ENCODE measurements at regions not wholly inside any gene's neighbourhood (a gene's known extent, or its start where the extent isn't known, plus 50 kb on each side); places are given as distances from the start of the nearest gene placed in this dataset.
"Not testable (repeated sequence)": the region's sequence is repeated elsewhere in the genome, so short reads cannot be mapped to it uniquely, and the experiment has no call there.

GRCh38 chr16:86217001-86217890 is 293.1 kb upstream of the FOXF1 start:
- no peak for DNase-seq

DNA sequence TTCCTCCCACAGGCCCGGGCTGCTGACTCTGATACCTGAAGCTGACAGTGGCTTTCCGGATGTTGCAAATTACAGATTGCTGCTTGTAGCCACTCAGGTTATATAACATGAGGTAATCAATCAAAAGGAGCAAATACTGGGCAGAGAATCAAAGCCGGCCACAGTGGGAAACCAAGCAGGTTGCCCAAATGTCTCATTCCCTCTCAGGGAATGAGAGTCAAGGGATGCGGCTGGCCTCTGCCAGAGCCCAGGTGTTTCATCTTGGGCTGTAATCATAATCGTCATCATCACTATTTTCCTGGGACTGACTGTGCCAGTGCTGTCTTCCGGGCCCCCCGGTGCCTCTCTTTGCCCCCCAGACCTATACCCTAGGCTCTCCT is 292.4 kb upstream of the FOXF1 start:
- no peak for DNase-seq

GRCh38 chr16:86218479-86219170 is 291.7 kb upstream of the FOXF1 start:
- no peak for DNase-seq

DNA sequence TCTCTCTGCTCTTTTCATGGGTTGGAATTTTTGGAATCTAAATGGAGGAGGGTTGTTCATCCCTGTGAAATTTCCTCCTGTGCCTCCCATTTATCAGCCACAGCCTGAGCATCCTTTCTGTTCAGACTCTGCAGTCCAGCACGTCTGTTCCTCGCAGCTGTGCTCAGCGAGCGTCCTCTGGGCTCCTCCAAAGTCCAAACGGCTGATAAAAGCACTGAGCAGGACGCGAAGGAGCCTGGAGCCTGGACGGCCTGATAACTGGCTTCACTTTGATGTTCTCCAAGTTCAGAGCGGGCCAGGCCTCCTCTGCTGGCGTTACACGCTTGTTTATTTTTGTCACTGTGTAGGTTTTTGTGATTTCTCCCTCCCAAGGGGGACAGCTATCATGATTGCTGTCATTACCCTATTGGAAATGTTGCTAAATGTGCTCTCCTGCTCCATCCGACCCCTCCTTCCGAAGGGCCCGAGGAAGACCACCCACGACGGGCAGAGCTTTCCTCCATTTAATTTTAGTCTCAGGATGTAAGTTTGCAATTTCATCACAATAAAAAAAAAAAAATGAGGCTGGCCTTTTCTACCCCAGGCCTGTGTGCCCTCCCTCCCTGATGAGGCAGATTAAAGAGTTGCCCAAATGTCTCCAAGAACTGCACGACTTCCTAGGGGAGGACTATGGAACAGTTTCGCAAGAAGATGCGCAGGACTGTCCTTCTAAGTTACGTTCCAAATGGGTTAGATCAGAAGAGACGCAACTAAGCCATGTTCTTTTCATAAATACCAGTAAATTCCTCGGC is 290.5 kb upstream of the FOXF1 start:
- peak; percentile 35 for DNase-seq

- DNase-seq, result no peak
These were observed 289.8 kb upstream of the FOXF1 start for GRCh38 chr16:86220561-86220960.

DNA sequence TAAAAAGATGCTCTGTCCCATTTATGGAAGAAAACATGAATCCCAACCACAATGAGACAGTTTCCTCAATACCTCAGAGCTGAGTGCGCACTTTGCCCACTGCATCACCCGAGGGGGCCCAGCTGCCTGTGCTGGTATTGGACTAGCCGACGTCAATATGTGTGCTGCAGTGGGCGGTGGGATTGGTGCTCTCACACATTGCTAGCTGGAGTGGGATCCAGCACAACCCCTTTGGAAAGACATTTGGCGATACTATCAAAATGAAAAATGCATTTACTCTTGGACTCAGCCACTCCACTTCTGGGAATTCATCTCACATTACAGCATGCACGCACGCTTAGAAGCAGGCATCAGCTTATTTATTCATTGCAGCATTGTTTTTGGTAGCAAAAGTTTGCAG is 289.2 kb upstream of the FOXF1 start:
- DNase-seq, result peak; percentile 77

DNA sequence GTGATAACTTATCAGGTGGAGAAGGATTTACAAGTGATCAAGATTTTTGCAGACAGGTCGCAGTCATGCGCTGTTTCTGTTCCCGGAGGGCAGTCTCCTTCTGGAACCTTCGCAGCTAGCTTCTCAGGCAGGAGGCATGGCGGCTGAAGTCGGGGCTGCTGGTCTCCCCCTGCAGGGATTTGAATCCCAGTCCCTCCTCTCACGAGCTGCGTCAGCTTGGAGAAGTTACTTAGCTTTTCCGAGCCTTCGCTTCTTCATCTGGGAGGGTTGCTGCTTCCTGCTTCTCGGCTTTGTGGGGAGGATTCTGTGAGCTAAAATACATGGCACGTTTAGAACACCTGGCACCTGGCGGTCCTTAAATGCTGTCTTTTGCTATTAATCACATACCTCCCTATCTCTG is 287.8 kb upstream of the FOXF1 start:
- DNase-seq, result peak; percentile 82

DNA sequence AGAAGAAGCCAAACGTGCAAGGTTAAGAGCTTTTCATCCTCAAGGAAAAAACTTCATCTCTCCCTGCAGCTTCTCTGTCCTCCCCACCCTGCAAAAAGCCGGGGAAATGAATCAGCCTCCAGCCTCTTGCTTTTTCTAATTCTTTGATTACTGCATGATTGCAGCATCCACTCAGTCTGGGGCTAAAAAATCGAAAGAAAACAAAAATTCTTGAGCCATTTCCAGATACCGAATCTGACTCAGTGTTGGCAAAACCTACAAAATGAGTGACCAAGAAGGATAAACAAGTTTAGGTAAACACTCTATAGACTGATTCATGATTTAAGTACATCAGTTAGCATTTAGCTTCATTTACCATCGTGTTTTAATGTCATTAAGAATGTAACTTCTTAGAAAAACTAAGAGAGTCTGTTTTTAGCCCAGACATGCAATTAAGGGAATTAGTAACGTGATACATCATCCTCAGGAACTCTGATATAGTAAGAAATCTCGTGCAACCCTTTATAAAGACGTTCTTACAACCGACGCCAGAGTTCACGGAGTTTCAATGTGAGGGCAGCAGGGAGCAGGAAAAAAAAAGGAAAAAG is 287.3 kb upstream of the FOXF1 start:
- peak; percentile 95 for DNase-seq

GRCh38 chr16:86224126-86224525 is 286.2 kb upstream of the FOXF1 start:
- DNase-seq, result no peak

DNA sequence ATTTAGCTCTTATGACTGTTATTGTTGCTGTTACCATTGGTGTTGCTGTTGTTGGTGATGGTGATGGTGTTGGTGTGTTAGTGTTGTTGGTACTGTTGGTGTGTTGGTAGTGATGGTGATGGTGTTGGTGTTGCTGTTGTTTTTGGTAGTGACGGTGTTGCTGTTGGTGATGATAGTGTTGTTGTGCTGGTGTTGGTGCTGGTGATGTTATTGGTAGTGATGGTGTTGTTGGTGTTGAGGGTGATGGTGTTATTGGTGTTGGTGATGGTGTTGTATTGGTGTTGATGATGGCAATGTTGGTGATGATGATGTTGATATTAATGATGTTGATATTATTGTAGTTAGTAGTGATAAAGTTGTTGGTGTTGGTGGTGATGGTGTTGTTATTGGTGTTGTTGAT is 285.7 kb upstream of the FOXF1 start:
- DNase-seq, result no peak

DNA sequence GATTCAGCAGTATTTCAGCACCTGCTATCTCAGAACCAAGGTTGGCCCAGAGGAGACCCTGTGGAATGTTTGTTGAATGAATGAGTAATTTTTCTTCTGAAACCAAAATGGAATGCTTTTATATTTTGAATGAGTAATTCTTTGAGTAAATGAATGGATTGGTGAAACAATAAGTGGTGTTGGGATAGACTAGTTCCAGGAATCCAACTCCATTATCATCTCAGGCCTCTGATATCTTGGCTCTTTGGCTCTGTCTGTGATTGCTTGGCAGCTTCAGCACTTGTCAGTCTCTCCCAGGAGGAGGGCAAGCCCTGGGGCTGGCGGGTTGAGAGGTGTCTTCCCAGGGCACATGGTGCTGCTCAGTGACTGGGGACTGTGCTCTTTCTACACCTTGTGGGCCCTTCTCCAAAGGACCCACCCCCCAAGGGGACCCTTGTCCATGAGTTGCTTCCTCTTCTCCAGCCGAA is 284.4 kb upstream of the FOXF1 start:
- DNase-seq, result no peak

GRCh38 chr16:86227041-86227440 is 283.3 kb upstream of the FOXF1 start:
- no peak for DNase-seq

- DNase-seq, result peak; percentile 81
These were observed 282.5 kb upstream of the FOXF1 start for GRCh38 chr16:86227801-86228200.

GRCh38 chr16:86228713-86229112 is 281.6 kb upstream of the FOXF1 start:
- DNase-seq, result no peak

GRCh38 chr16:86229283-86229682 is 281.0 kb upstream of the FOXF1 start:
- DNase-seq, result no peak

DNA sequence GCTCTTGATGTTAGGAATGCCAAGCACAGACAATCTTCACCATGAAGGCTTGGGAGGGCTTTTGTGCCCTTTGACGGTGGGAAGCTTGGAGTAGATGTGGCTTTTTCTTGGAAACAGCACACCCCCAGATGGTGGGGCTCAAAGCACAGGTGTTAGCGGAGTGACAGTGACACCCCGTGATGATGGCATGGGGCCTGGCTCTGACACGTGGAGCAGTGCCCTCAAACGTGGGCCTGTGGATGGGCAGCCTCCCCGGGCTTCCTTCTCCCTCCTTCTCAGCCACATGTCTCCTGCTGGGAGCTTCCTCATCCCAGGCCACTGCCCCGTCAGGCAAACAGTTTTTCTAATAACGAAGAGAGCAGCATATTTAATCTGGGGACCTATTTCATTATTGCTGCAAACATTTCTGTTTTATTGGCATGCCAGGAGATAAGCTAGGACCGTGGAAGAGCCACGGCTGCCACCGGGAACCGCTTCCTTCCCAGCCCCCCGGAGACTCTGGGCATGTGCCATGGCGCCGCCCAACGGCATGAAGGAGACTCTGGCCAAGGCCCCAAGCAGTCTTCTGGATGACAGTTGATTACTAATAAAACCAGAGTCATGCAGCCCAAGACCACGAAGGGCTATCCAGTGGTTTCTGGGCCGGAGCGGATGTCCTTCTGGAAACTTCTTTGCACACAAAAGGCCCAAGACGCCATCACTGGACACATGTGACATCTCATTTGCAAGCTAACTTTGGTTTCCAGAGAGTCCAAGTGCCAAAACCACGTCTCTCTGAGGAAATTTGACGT is 280.3 kb upstream of the FOXF1 start:
- DNase-seq, result no peak

GRCh38 chr16:86231321-86231995 is 278.9 kb upstream of the FOXF1 start:
- DNase-seq, result peak; percentile 30

GRCh38 chr16:86231996-86232350 is 278.4 kb upstream of the FOXF1 start:
- no peak for DNase-seq

DNA sequence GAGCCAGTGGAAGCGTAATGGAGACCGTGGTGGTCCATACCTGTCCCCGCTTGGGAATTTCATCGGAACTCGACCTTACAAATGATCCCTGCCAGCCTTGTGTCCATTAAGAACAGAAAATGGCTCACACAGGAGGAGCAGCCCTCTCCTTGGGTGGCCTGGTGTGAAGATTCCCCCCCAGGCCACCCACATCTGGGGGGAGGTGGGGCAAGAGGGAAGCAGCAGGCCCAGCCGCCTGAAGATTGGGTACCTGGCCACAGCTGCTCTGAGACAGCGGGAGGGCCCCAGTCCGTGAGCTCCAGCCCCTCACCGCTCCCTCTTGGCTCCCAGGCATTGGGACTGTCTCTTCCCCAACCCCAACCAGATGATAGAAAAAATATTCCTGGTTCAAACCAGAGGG is 277.8 kb upstream of the FOXF1 start:
- no peak for DNase-seq

GRCh38 chr16:86233506-86233905 is 276.8 kb upstream of the FOXF1 start:
- DNase-seq, result not testable (repeated sequence)

DNA sequence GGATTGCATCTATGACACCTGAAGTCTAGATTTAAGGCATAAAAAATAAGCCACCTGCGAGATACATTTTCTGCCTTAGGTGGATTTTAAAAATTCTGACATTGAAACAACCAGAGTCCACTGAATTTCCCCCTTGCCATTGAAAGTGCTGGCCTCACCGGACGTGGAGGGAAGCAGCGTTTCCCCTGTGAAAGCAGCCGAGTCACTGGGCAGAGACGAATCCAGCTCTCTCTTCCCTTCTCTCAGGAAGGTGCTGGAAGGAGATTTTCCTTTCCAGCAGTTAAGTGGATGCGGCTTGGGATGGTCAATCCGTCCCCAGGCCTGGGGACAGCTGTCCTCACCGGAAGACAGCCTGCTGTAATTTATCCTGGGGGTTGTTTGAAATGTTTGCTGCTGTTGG is 270.9 kb upstream of the FOXF1 start:
- DNase-seq, result no peak

Measured in fibroblast of skin of abdomen (primary cell).